Upper lobe of left lung (tissue), 6 donors: ENCODE measurements at regions not wholly inside any gene's neighbourhood (a gene's known extent, or its start where the extent isn't known, plus 50 kb on each side); places are given as distances from the start of the nearest gene placed in this dataset.
A peak's percentile ranks its signal among the peaks of the same experiment; 100 is the strongest.
"Not testable (repeated sequence)": the region's sequence is repeated elsewhere in the genome, so short reads cannot be mapped to it uniquely, and the experiment has no call there.

Experiments
- ATAC-seq, 2 donors: fragments of 200-7000 bp; cut with Tn5 transposase; one replicate each; pipeline ENCODE4 v1.9.1; 2022; ENCODE audit warnings: mild to moderate bottlenecking in 2 of 2, moderate library complexity in 2 of 2; ENCODE audit not compliant: low FRiP score in 2 of 2
- DNase-seq, 2 donors: peaks; one replicate each; pipeline ENCODE4 v3.0.0-alpha.2; 2019 to 2020
- H3K27ac ChIP-seq, 4 donors: fragments of 200-600 bp; sonication (generic); one replicate each; pipeline ENCODE4 v1.5.1; 2016 to 2019
- H3K27me3 ChIP-seq, 4 donors: fragments of 200-600 bp; sonication (generic); one replicate each; pipeline ENCODE4 v1.5.1; 2017 to 2019
- H3K36me3 ChIP-seq, 4 donors: fragments of 200-600 bp; sonication (generic); one replicate each; pipeline ENCODE4 v1.5.1; 2016 to 2019
- H3K4me1 ChIP-seq, 4 donors: fragments of 200-600 bp; sonication (generic); one replicate each; pipeline ENCODE4 v1.5.1; 2018 to 2019
- H3K4me3 ChIP-seq, 4 donors: fragments of 200-600 bp; sonication (generic); one replicate each; pipeline ENCODE4 v1.5.1; 2017 to 2019; ENCODE audit warnings: mild to moderate bottlenecking in 2 of 4, moderate library complexity in 1 of 4
- H3K9me3 ChIP-seq, 4 donors: fragments of 200-600 bp; sonication (generic); one replicate each; pipeline ENCODE4 v1.5.1; 2018 to 2019
- CTCF ChIP-seq, 6 experiments: fragments of 450-650 bp in 4 of 6; fragments of 200-600 bp in 2 of 6; sonication (generic) in 2 of 6; IDR thresholded peaks; one replicate each; pipeline ENCODE4 v1.5.1; 2016 to 2019; ENCODE audit warnings: antibody characterized with exemption in 6 of 6
- EP300 ChIP-seq, 4 donors: sonication (generic); formaldehyde crosslinking; IDR thresholded peaks; one replicate each; pipeline ENCODE4 v1.5.1; 2017; ENCODE audit warnings: antibody characterized with exemption in 4 of 4, control low read depth in 2 of 4
- POLR2A ChIP-seq, 4 donors: fragments of 450-650 bp; IDR thresholded peaks; one replicate each; pipeline ENCODE4 v1.5.1; 2016 to 2017; ENCODE audit warnings: antibody characterized with exemption in 4 of 4, mild to moderate bottlenecking in 2 of 4
- POLR2AphosphoS5 ChIP-seq, 2 donors: sonication (generic); formaldehyde crosslinking; IDR thresholded peaks; one replicate each; pipeline ENCODE4 v1.5.1; 2017; ENCODE audit warnings: antibody characterized with exemption in 2 of 2
- WGBS, 2 donors: methylation state at CpG; one replicate each; pipeline ENCODE4 v1.1.5; 2017 to 2018; 5-methylcytosine and 5-hydroxymethylcytosine counted together
- donor health status: DM: no; HTN: no; CAD: no; lungs with moderate emphysema.
- donor health status: DM: no; HTN: yes; CAD: no; lungs with severe emphysema.

- DNase-seq (peak in 1 of 2 donors; percentile 34), ATAC-seq (no peak)
- Histone ChIP-seq H3K4me1 (no peaks in the 10 kb centered on the region), H3K9me3 (no peaks in the 10 kb centered on the region), H3K27ac (no peak overlapping the region), H3K36me3 (no peaks in the 10 kb centered on the region), H3K27me3 (no peaks in the 10 kb centered on the region), H3K4me3 (no peak overlapping the region)
- TF ChIP-seq POLR2A (IDR thresholded peaks at IDR 0.05) (no peak), EP300 (IDR thresholded peaks at IDR 0.05) (no peak), POLR2AphosphoS5 (IDR thresholded peaks at IDR 0.05) (no peak), CTCF (IDR thresholded peaks at IDR 0.05) (no peak)
- 82 to 97% methylated on average over 8 of the region's 8 CpGs for WGBS, 2 donors
These were observed 1432.2 kb upstream of the ACVR2A start for GRCh38 chr2:146412625-146413024.

GRCh38 chr2:146405402-146406309 lies 1439.2 kb upstream of the ACVR2A start:
- ATAC-seq, H3K4me1 ChIP-seq, H3K27me3 ChIP-seq, H3K4me3 ChIP-seq, H3K27ac ChIP-seq, H3K9me3 ChIP-seq, H3K36me3 ChIP-seq: not testable (repeated sequence)
- WGBS, 2 donors: 90 to 94% methylated on average over 26 to 30 of the region's 30 CpGs
- peak in 1 of 2 donors; percentile 58 for DNase-seq

- not testable (repeated sequence) for H3K36me3 ChIP-seq
- peak in 1 of 2 donors; percentile 62 for DNase-seq
- WGBS, 2 donors: 96% methylated on average over 15 to 28 of the region's 28 CpGs
These were observed 1441.2 kb upstream of the ACVR2A start for GRCh38 chr2:146403546-146404160.

GRCh38 chr2:146392631-146393030 lies 1452.2 kb upstream of the ACVR2A start:
- H3K36me3 ChIP-seq: no peaks in the 10 kb centered on the region
- WGBS, 2 donors: 61 to 65% methylated on average over 8 of the region's 8 CpGs

More at GRCh38 chr2:146403546-146404160, 1441.2 kb upstream of the ACVR2A start:
- H3K4me3 ChIP-seq, ATAC-seq, H3K27me3 ChIP-seq, H3K4me1 ChIP-seq, H3K9me3 ChIP-seq, H3K27ac ChIP-seq: not testable (repeated sequence)

GRCh38 chr2:146392186-146392585 lies 1452.6 kb upstream of the ACVR2A start:
- 75 to 77% methylated on average over 9 of the region's 10 CpGs for WGBS, 2 donors
- ATAC-seq (no peak), DNase-seq (no peak)
- H3K27ac ChIP-seq: no peak overlapping the region
- no peaks in the 10 kb centered on the region for H3K27me3 ChIP-seq
- no peak for TF ChIP-seq EP300 (IDR thresholded peaks at IDR 0.05)
- no peak for TF ChIP-seq POLR2A (IDR thresholded peaks at IDR 0.05)
- TF ChIP-seq POLR2AphosphoS5 (IDR thresholded peaks at IDR 0.05): no peak
- TF ChIP-seq CTCF (IDR thresholded peaks at IDR 0.05): no peak
- H3K4me3 ChIP-seq: no peak overlapping the region
- H3K36me3 ChIP-seq: no peaks in the 10 kb centered on the region
- no peaks in the 10 kb centered on the region for H3K4me1 ChIP-seq
- no peaks in the 10 kb centered on the region for H3K9me3 ChIP-seq

More at GRCh38 chr2:146392631-146393030, 1452.2 kb upstream of the ACVR2A start:
- H3K4me1 ChIP-seq: no peaks in the 10 kb centered on the region
- ATAC-seq (no peak), DNase-seq (no peak)
- H3K9me3 ChIP-seq: no peaks in the 10 kb centered on the region
- H3K27me3 ChIP-seq: no peaks in the 10 kb centered on the region
- H3K27ac ChIP-seq: no peak overlapping the region
- H3K4me3 ChIP-seq: no peak overlapping the region
- TF ChIP-seq POLR2AphosphoS5 (IDR thresholded peaks at IDR 0.05) (no peak), POLR2A (IDR thresholded peaks at IDR 0.05) (no peak), CTCF (IDR thresholded peaks at IDR 0.05) (no peak), EP300 (IDR thresholded peaks at IDR 0.05) (no peak)
